Natural killer cell (primary cell): ENCODE measurements at regions not wholly inside any gene's neighbourhood (a gene's known extent, or its start where the extent isn't known, plus 50 kb on each side); places are given as distances from the start of the nearest gene placed in this dataset.
A peak's percentile ranks its signal among the peaks of the same experiment; 100 is the strongest.
"Not testable (repeated sequence)": the region's sequence is repeated elsewhere in the genome, so short reads cannot be mapped to it uniquely, and the experiment has no call there.

ENCODE experiments used
- ATAC-seq, 3 donors: fragments of 150-1000 bp in 2 of 3; fragments of 200-7000 bp in 1 of 3; cut with Tn5 transposase; 1 replicate in 1 of 3; 2 replicates in 2 of 3; pipeline ENCODE4 v1.10.0; 2021; ENCODE audit warnings: mild to moderate bottlenecking in 2 of 3, moderate library complexity in 2 of 3
- DNase-seq, 2 donors: peaks; one replicate each; pipeline versions ENCODE4 v3.0.0 to v3.0.0-alpha.2; 2013 to 2021; ENCODE audit warnings: mixed read lengths in 1 of 2
- H3K27ac ChIP-seq: one replicate; pipeline ENCODE4 v1.5.1; 2013; ENCODE audit warnings: mild to moderate bottlenecking, low read length
- H3K27me3 ChIP-seq: one replicate; pipeline ENCODE4 v1.6.1; 2013; ENCODE audit warnings: low read length; ENCODE audit not compliant: control insufficient read depth, insufficient read depth
- H3K36me3 ChIP-seq: one replicate; pipeline ENCODE4 v1.6.1; 2013; ENCODE audit warnings: low read length; ENCODE audit not compliant: control insufficient read depth, insufficient read depth
- H3K4me1 ChIP-seq: one replicate; pipeline ENCODE4 v1.6.1; 2013; ENCODE audit warnings: low read length; ENCODE audit not compliant: control insufficient read depth, insufficient read depth
- H3K4me3 ChIP-seq: one replicate; pipeline ENCODE4 v1.5.1; 2013; ENCODE audit warnings: low read length
- H3K9me3 ChIP-seq: one replicate; pipeline ENCODE4 v1.6.1; 2013; ENCODE audit warnings: low read length; ENCODE audit not compliant: control insufficient read depth, insufficient read depth
- H3K27ac Mint-ChIP-seq, 2 donors: one replicate each; pipeline ENCODE4 v1.8.0; 2022; ENCODE audit warnings: mild to moderate bottlenecking in 2 of 2, mixed read lengths in 2 of 2, moderate library complexity in 1 of 2
- H3K27me3 Mint-ChIP-seq, 2 donors: one replicate each; pipeline ENCODE4 v1.8.0; 2022; ENCODE audit warnings: low read depth in 2 of 2, mixed read lengths in 2 of 2
- H3K36me3 Mint-ChIP-seq: one replicate; pipeline ENCODE4 v1.8.0; 2022; ENCODE audit warnings: mixed read lengths
- H3K4me1 Mint-ChIP-seq, 2 donors: one replicate each; pipeline ENCODE4 v1.8.0; 2022; ENCODE audit warnings: mixed read lengths in 2 of 2
- H3K4me3 Mint-ChIP-seq: one replicate; pipeline ENCODE4 v1.8.0; 2022; ENCODE audit warnings: mild to moderate bottlenecking, moderate library complexity, mixed read lengths
- H3K9me3 Mint-ChIP-seq, 2 donors: one replicate each; pipeline ENCODE4 v1.8.0; 2022; ENCODE audit warnings: mixed read lengths in 2 of 2
- WGBS: methylation state at CpG from one replicate; pipeline ENCODE4 v1.1.7; 2013; ENCODE audit warnings: missing lambda C conversion rate; ENCODE audit not compliant: insufficient coverage; 5-methylcytosine and 5-hydroxymethylcytosine counted together
- intact Hi-C: fragments of 100-400 bp; cut with micrococcal nuclease; formaldehyde crosslinking; loops from one replicate; pipeline ENCODE4 v1.14.2; 2022
- TF ChIP-seq, protein P1 (sequence below): fragments of 200-600 bp; IDR thresholded peaks from one replicate; pipeline ENCODE4 v1.8.0; 2022; ENCODE audit warnings: antibody characterized with exemption

GRCh38 chr12:46475972-46476645 is 103.5 kb upstream of the SLC38A2 start:
- Mint-ChIP-seq H3K27me3 (no peaks in the 10 kb centered on the region), H3K27ac (peak overlapping the region in 1 of 2 donors; percentile 19)
- WGBS, result 96% methylated on average over 3 of the region's 3 CpGs

DNA sequence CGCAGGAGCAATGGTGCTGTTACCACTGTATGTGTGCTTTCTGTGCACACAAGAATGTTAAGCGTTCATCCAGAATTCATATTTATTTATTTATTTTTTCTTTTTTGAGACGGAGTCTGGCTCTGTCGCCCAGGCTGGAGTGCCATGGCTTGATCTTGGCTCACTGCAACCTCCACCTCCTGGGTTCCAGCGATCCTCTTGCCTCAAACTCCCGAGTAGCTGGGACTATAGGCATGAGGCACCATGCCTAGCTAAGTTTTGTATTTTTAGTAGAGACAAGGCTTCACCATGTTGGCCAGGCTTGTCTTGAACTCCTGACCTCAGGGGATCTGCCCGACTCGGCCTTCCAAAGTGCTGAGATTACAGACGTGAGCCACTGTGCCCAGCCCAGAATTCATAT is 101.8 kb upstream of the SLC38A2 start:
- H3K27ac ChIP-seq, result not testable (repeated sequence)

More at GRCh38 chr12:46475972-46476645, 103.5 kb upstream of the SLC38A2 start:
- Mint-ChIP-seq H3K4me1 (peaks cover 36 to 40% of the 10 kb centered on the region in 2 donors), H3K36me3 (peaks cover 17% of the 10 kb centered on the region), H3K9me3 (no peaks in the 10 kb centered on the region), H3K4me3 (no peak overlapping the region)
- Histone ChIP-seq H3K4me1 (peaks cover 7% of the 10 kb centered on the region), H3K27me3 (no peaks in the 10 kb centered on the region), H3K9me3 (no peaks in the 10 kb centered on the region), H3K4me3 (no peak overlapping the region), H3K27ac (no peak overlapping the region), H3K36me3 (peaks cover 7% of the 10 kb centered on the region)
- no peak for DNase-seq
- TF ChIP-seq, protein P1, sequence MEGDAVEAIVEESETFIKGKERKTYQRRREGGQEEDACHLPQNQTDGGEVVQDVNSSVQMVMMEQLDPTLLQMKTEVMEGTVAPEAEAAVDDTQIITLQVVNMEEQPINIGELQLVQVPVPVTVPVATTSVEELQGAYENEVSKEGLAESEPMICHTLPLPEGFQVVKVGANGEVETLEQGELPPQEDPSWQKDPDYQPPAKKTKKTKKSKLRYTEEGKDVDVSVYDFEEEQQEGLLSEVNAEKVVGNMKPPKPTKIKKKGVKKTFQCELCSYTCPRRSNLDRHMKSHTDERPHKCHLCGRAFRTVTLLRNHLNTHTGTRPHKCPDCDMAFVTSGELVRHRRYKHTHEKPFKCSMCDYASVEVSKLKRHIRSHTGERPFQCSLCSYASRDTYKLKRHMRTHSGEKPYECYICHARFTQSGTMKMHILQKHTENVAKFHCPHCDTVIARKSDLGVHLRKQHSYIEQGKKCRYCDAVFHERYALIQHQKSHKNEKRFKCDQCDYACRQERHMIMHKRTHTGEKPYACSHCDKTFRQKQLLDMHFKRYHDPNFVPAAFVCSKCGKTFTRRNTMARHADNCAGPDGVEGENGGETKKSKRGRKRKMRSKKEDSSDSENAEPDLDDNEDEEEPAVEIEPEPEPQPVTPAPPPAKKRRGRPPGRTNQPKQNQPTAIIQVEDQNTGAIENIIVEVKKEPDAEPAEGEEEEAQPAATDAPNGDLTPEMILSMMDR, result no peak
- no peak for ATAC-seq
- intact Hi-C loops, result no loop called here

DNA sequence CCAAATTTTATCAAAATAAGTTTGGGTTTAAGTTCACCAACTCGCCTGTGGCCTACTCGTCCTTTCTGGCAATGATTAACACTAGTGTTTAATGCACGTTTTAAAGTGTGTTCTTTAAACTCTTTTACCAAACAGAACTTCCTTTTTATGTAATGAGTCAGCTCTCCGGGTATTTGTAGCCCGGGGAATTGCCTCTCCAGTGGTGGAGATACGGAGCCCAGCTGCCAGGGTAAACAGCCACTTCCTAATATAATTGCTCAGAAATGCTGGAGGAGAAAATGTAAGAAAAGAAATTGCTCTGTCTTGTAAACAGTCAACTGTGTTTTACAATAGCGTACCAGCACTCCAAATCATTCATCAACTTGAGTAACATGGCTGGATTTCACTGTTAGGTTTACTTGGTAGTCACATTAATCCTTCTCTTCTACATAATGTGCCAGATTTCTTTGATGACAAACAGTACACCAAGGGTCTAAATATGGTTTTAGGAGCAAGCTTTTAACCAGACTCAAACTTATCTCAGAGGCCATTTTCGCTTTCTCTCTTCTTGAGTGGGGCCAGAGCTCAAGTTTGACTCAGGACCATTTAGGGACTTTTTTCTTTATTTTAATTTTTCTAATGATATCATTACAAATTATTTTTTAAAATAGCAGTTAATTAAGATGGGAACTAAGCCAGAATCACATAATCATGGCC is 101.2 kb upstream of the SLC38A2 start:
- H3K27ac ChIP-seq, result peak overlapping the region; percentile 39
- H3K4me1 Mint-ChIP-seq, result peaks cover 51 to 54% of the 10 kb centered on the region in 2 donors
- intact Hi-C loops, result loop anchor here (5.0 kb wide), 1 partner anchor 89 kb away; no protein-coding TSS in a partner anchor
- H3K9me3 ChIP-seq, result no peaks in the 10 kb centered on the region
- H3K27me3 Mint-ChIP-seq, result no peaks in the 10 kb centered on the region
- peaks cover 18% of the 10 kb centered on the region for H3K4me1 ChIP-seq
- peaks cover 3% of the 10 kb centered on the region for H3K36me3 ChIP-seq
- TF ChIP-seq, protein P1, result no peak
- peak overlapping the region; percentile 77 to 87 for H3K27ac Mint-ChIP-seq
- H3K9me3 Mint-ChIP-seq, result peaks cover 0 to 2% of the 10 kb centered on the region in 2 donors
- H3K36me3 Mint-ChIP-seq, result peaks cover 17% of the 10 kb centered on the region
- no peak overlapping the region for H3K4me3 ChIP-seq
- no peaks in the 10 kb centered on the region for H3K27me3 ChIP-seq
- DNase-seq, result no peak
- H3K4me3 Mint-ChIP-seq, result peak overlapping the region; percentile 53
- ATAC-seq, result peak in 2 of 3 donors; percentile 7 to 49
- WGBS, result 19% methylated on average over 7 of the region's 8 CpGs

More for the DNA sequence above, 101.8 kb upstream of the SLC38A2 start:
- ATAC-seq, H3K36me3 ChIP-seq, H3K27ac Mint-ChIP-seq, H3K27me3 ChIP-seq, H3K9me3 Mint-ChIP-seq, H3K27me3 Mint-ChIP-seq, H3K4me3 Mint-ChIP-seq, H3K4me3 ChIP-seq, H3K9me3 ChIP-seq, DNase-seq: not testable (repeated sequence)
- Mint-ChIP-seq H3K4me1 (peaks cover 50 to 54% of the 10 kb centered on the region in 2 donors), H3K36me3 (peaks cover 17% of the 10 kb centered on the region)
- peaks cover 18% of the 10 kb centered on the region for H3K4me1 ChIP-seq
- 96% methylated on average over 9 of the region's 9 CpGs for WGBS
- intact Hi-C loops, result loop anchor here (5.0 kb wide), 1 partner anchor 88 kb away; no protein-coding TSS in a partner anchor

GRCh38 chr12:46472893-46473633 is 100.5 kb upstream of the SLC38A2 start:
- peaks cover 50 to 53% of the 10 kb centered on the region in 2 donors for H3K4me1 Mint-ChIP-seq
- ATAC-seq (no peak), DNase-seq (no peak)
- WGBS, result 100% methylated on average over 1 of the region's 4 CpGs
- H3K9me3 ChIP-seq, result no peaks in the 10 kb centered on the region
- H3K4me3 ChIP-seq, result no peak overlapping the region
- H3K27ac ChIP-seq, result peak overlapping the region; percentile 39
- H3K4me3 Mint-ChIP-seq, result no peak overlapping the region
- H3K4me1 ChIP-seq, result peaks cover 18% of the 10 kb centered on the region
- peaks cover 0 to 2% of the 10 kb centered on the region in 2 donors for H3K9me3 Mint-ChIP-seq
- H3K27me3 Mint-ChIP-seq, result no peaks in the 10 kb centered on the region
- H3K36me3 Mint-ChIP-seq, result peaks cover 14% of the 10 kb centered on the region
- peaks cover 2% of the 10 kb centered on the region for H3K36me3 ChIP-seq
- TF ChIP-seq, protein P1, result no peak
- peak overlapping the region; percentile 87 to 96 for H3K27ac Mint-ChIP-seq
- intact Hi-C loops, result loop anchor here (5.0 kb wide), 1 partner anchor 89 kb away; no protein-coding TSS in a partner anchor
- no peaks in the 10 kb centered on the region for H3K27me3 ChIP-seq
